ENCODE measurements at regions not wholly inside any gene's neighbourhood (a gene's known extent, or its start where the extent isn't known, plus 50 kb on each side); places are given as distances from the start of the nearest gene placed in this dataset.
"Not testable (repeated sequence)": the region's sequence is repeated elsewhere in the genome, so short reads cannot be mapped to it uniquely, and the experiment has no call there.

DNA sequence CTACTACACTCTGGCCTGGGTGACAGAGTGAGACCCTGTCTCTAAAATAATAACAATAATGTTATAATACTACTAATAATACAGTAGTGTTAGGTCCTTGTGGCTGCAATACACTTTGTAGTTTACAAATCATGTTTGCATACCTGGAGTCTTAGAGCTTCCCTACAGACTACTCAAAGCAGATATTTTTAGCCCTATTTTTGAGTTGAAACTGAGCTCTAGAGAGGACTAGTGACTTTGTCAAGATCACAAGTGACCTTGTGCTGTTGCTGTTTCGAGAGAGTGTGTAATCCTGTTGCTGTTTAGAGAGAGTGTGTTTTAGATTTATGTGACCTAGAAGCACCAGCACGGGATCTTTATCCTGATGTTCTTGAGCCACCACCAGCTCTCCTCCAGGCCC lies 105.3 kb upstream of the RNU6-1 start:
- DNase-seq (ENCODE audit: low read depth): no peak
- TF ChIP-seq, protein P1, sequence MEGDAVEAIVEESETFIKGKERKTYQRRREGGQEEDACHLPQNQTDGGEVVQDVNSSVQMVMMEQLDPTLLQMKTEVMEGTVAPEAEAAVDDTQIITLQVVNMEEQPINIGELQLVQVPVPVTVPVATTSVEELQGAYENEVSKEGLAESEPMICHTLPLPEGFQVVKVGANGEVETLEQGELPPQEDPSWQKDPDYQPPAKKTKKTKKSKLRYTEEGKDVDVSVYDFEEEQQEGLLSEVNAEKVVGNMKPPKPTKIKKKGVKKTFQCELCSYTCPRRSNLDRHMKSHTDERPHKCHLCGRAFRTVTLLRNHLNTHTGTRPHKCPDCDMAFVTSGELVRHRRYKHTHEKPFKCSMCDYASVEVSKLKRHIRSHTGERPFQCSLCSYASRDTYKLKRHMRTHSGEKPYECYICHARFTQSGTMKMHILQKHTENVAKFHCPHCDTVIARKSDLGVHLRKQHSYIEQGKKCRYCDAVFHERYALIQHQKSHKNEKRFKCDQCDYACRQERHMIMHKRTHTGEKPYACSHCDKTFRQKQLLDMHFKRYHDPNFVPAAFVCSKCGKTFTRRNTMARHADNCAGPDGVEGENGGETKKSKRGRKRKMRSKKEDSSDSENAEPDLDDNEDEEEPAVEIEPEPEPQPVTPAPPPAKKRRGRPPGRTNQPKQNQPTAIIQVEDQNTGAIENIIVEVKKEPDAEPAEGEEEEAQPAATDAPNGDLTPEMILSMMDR (IDR thresholded peaks at IDR 0.05; ENCODE audit: control insufficient read depth, insufficient read depth, low read depth, low read length, missing control alignments): no peak
- H3K4me3 ChIP-seq (ENCODE audit: control insufficient read depth, low read depth, low read length): no peak overlapping the region

DNA sequence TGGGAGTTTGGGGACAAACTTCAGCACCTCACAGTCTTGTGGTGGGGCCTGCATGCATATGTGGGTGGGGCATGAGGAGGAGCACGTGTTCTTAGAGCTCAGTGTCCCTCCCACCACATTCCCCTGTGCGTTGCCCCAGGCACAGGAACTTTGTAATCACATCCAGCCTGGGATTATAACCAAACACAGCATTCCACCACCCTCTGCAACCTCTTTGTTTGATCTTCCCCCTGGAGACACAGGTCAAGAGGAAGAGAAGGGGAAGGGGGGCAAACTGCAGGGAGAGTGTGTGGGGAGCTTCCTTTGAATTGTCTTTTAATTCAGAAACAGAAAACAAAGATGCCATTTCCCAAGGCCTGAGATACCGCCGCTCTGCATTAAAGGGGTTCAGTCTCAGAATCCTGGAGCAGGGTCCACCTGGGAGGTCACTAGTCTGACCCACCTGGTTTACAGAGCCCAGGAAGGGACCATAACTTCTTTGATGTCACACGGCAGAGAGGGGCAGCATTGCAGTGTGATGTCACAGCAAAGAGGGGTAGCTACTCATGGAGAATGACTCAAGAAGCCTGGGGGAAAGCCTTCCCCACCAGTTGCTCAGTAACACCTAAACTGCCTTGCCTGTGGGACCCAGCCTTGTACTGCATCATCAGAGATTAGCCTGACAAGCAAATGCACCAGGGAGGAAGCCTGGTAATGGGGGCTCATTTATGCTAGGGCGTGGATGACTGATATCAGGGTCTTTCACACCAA lies 106.3 kb upstream of the RNU6-1 start:
- no peak for DNase-seq (ENCODE audit: low read depth)
- no peak overlapping the region for H3K4me3 ChIP-seq (ENCODE audit: control insufficient read depth, low read depth, low read length)
- TF ChIP-seq, protein P1 (IDR thresholded peaks at IDR 0.05; ENCODE audit: control insufficient read depth, insufficient read depth, low read depth, low read length, missing control alignments): no peak

GRCh38 chr15:67946701-67947100 lies 106.9 kb upstream of the RNU6-1 start:
- DNase-seq (ENCODE audit: low read depth): no peak
- TF ChIP-seq, protein P1 (IDR thresholded peaks at IDR 0.05; ENCODE audit: control insufficient read depth, insufficient read depth, low read depth, low read length, missing control alignments): no peak
- H3K4me3 ChIP-seq (ENCODE audit: control insufficient read depth, low read depth, low read length): no peak overlapping the region

GRCh38 chr15:67947254-67948039 lies 106.7 kb upstream of the PIAS1 start:
- no peak overlapping the region for H3K4me3 ChIP-seq (ENCODE audit: control insufficient read depth, low read depth, low read length)
- TF ChIP-seq, protein P1 (IDR thresholded peaks at IDR 0.05; ENCODE audit: control insufficient read depth, insufficient read depth, low read depth, low read length, missing control alignments): no peak
- no peak for DNase-seq (ENCODE audit: low read depth)

- no peak overlapping the region for H3K4me3 ChIP-seq (ENCODE audit: control insufficient read depth, low read depth, low read length)
- DNase-seq (ENCODE audit: low read depth): no peak
- TF ChIP-seq, protein P1 (IDR thresholded peaks at IDR 0.05; ENCODE audit: control insufficient read depth, insufficient read depth, low read depth, low read length, missing control alignments): no peak
Measured at GRCh38 chr15:67948215-67948614, 105.9 kb upstream of the PIAS1 start.

DNA sequence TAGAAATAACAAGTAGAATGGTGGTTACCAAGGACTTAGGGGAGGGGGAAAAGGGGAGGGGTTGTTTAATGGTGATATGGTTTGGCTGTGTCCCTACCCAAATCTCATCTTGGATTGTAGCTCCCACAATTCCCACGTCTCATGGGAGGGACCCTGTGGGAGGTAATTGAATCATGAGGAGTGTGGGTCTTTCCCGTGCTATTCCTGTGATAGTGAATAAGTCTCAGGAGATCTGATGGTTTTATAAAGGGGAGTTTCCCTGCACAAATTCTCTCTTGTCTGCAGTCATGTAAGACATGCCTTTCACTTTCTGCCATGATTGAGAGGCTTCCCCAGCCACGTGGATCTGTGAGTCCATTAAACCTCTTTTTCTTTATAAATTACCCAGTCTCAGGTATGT lies 102.9 kb upstream of the PIAS1 start:
- not testable (repeated sequence) for H3K4me3 ChIP-seq (ENCODE audit: control insufficient read depth, low read depth, low read length); DNase-seq (ENCODE audit: low read depth)

GRCh38 chr15:67953299-67953698 lies 100.8 kb upstream of the PIAS1 start:
- TF ChIP-seq, protein P1 (IDR thresholded peaks at IDR 0.05; ENCODE audit: control insufficient read depth, insufficient read depth, low read depth, low read length, missing control alignments): no peak
- no peak overlapping the region for H3K4me3 ChIP-seq (ENCODE audit: control insufficient read depth, low read depth, low read length)
- DNase-seq (ENCODE audit: low read depth): no peak

Measured in AG09309 (cell line).